Lower lobe of right lung (tissue), 2 donors: ENCODE measurements at regions not wholly inside any gene's neighbourhood (a gene's known extent, or its start where the extent isn't known, plus 50 kb on each side); places are given as distances from the start of the nearest gene placed in this dataset.
A peak's percentile ranks its signal among the peaks of the same experiment; 100 is the strongest.

Experiments used
- ATAC-seq, 2 donors: fragments of 200-7000 bp; cut with Tn5 transposase; one replicate each; pipeline ENCODE4 v1.9.1; 2020 to 2022; ENCODE audit warnings: mild to moderate bottlenecking in 2 of 2, moderate library complexity in 2 of 2
- DNase-seq: peaks from one replicate; pipeline ENCODE4 v3.0.0-alpha.2; 2020
- H3K27ac ChIP-seq: fragments of 200-600 bp; one replicate; pipeline ENCODE4 v1.8.0; 2022
- H3K27me3 ChIP-seq: fragments of 200-600 bp; one replicate; pipeline ENCODE4 v1.8.0; 2022; ENCODE audit warnings: low read depth
- H3K36me3 ChIP-seq: fragments of 200-600 bp; one replicate; pipeline ENCODE4 v1.8.0; 2022; ENCODE audit warnings: mild to moderate bottlenecking
- H3K4me1 ChIP-seq: fragments of 200-600 bp; one replicate; pipeline ENCODE4 v1.8.0; 2022
- H3K4me3 ChIP-seq: fragments of 200-600 bp; one replicate; pipeline ENCODE4 v1.8.0; 2022; ENCODE audit warnings: mild to moderate bottlenecking
- H3K9me3 ChIP-seq: fragments of 200-600 bp; one replicate; pipeline ENCODE4 v1.8.0; 2022
- CTCF ChIP-seq: fragments of 200-600 bp; IDR thresholded peaks from one replicate; pipeline ENCODE4 v1.8.0; 2022; ENCODE audit warnings: antibody characterized with exemption, mild to moderate bottlenecking
- intact Hi-C: fragments of 100-400 bp; cut with DNase I; formaldehyde crosslinking; loops from one replicate; pipeline ENCODE4 v1.11.0; 2022
- donor health status: DM: no; HTN: yes; CAD: no; lungs with severe emphysema.

DNA sequence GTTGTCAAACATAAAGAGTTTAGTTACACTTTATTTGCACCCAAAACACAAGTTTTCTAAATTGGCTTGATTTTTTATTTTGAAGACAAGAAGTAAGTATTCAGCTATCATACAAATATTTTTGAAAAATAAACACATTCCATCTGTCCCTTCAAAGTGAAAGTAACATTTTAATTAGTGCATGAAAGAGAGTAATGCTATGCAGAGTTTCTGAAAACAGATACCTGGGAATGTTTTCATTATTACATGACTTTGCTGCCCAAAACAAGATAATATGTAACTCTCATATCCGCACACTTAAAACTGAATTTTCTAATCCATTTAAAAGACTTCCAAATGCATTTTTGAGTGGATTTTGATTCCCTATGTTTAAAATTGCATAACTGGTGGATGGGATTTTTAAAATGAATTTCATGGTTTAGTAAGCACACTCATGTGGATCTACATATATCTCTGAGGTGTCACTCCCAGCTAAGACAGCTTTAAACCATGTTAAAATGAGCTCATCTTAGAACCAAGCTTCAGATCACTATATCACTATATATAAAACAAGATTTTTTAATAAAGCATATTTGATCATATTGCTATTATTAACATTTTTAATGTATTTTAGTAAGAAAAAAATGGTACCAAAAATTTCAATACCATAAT, 127.5 kb downstream of the ATPSCKMT start:
- Histone ChIP-seq H3K9me3 (no peaks in the 10 kb centered on the region), H3K36me3 (no peaks in the 10 kb centered on the region), H3K27me3 (no peaks in the 10 kb centered on the region), H3K4me3 (no peak overlapping the region), H3K4me1 (no peaks in the 10 kb centered on the region), H3K27ac (no peak overlapping the region)
- intact Hi-C loops: no loop called here
- TF ChIP-seq CTCF: no peak
- DNase-seq: no peak
- no peak for ATAC-seq

DNA sequence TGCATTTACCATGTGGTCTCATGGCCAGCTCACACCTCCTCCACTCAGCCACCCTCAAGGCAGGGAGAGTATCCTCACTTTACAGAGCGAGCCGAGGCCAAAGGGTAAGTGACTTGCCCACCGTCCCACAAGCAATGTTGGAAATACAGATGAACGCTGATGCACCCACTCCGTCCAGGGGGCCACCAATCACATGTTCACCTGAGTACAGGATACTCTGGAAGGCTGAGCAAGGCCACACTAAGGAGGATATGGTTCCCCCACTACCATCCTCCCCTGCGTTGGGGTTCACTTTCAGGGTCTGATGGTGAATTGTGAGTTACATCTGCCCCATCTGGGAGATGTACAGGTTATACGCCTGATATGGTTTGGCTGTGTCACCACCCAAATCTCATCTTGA, 128.8 kb downstream of the ATPSCKMT start:
- no peaks in the 10 kb centered on the region for H3K4me1 ChIP-seq
- H3K27ac ChIP-seq: no peak overlapping the region
- H3K4me3 ChIP-seq: no peak overlapping the region
- DNase-seq (no peak), ATAC-seq (no peak)
- no peak for TF ChIP-seq CTCF
- no peaks in the 10 kb centered on the region for H3K36me3 ChIP-seq
- H3K27me3 ChIP-seq: no peaks in the 10 kb centered on the region
- intact Hi-C loops: no loop called here
- no peaks in the 10 kb centered on the region for H3K9me3 ChIP-seq

DNA sequence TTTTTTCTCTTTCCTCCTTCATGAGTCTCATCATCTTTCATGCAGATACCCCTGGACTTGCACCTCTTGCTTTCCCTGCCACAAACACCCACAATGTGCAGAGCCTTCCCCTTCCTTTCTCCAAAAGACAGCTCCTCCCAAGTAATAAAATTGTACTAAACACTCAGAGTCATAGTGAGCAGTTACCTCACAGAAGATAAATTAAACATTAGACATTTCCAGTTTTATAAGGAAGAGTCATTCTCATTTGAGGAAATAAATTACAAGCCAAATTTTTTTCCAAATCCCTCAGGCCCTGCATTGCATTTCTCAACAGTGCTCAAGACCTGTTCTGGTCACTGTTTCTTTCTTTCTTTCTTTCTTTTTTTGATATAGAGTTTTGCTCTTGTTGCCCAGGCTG, 131.5 kb downstream of the ATPSCKMT start:
- Histone ChIP-seq H3K36me3 (no peaks in the 10 kb centered on the region), H3K4me3 (no peak overlapping the region), H3K9me3 (no peaks in the 10 kb centered on the region), H3K27ac (no peak overlapping the region), H3K4me1 (no peaks in the 10 kb centered on the region), H3K27me3 (no peaks in the 10 kb centered on the region)
- ATAC-seq (no peak), DNase-seq (no peak)
- no peak for TF ChIP-seq CTCF
- intact Hi-C loops: no loop called here

DNA sequence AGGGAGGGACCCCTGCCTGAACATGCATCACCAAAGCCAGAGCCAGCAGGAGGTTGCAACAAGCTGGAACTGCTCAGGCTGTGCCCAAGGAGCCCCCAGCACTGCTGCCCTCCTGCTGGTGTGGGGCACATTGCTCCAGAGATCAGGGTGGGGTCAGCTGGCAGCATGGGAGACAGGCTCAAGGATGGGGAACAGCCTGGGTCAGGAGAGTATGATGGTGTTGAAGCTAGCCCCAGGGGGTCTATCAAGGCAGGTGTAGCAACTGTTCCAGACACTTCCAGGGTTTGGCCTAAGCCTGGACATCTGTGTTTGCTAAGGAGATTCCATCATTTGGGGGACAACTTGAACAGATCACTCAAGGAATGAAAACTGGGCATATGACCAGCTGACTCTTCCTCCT, 133.1 kb downstream of the ATPSCKMT start:
- Histone ChIP-seq H3K27ac (no peak overlapping the region), H3K4me1 (no peaks in the 10 kb centered on the region), H3K9me3 (no peaks in the 10 kb centered on the region), H3K27me3 (no peaks in the 10 kb centered on the region), H3K36me3 (no peaks in the 10 kb centered on the region), H3K4me3 (no peak overlapping the region)
- DNase-seq (no peak), ATAC-seq (no peak)
- no peak for TF ChIP-seq CTCF
- intact Hi-C loops: no loop called here

DNA sequence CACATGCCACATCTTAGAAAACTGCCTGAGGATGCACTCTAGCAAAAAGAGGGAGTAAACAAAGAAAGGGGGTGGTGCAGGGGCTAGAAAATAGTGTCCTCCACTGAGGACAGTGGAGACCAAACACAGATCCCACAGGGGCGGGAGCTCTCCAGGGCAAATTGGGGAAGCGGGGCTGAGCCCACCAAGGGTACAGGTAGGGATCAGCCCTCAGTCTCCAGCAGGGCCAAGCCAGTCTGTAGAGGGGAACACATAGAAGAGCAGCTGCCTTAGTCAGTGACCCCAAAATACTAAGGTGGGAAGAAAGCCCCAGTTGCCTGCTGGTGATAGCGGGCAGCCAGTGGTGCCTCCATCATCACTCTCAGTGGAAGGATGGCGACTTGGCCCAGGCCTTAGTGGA, 134.0 kb downstream of the ATPSCKMT start:
- ATAC-seq (no peak), DNase-seq (no peak)
- Histone ChIP-seq H3K27ac (no peak overlapping the region), H3K36me3 (no peaks in the 10 kb centered on the region), H3K27me3 (no peaks in the 10 kb centered on the region), H3K4me1 (no peaks in the 10 kb centered on the region), H3K4me3 (no peak overlapping the region), H3K9me3 (no peaks in the 10 kb centered on the region)
- no peak for TF ChIP-seq CTCF
- intact Hi-C loops: no loop called here

DNA sequence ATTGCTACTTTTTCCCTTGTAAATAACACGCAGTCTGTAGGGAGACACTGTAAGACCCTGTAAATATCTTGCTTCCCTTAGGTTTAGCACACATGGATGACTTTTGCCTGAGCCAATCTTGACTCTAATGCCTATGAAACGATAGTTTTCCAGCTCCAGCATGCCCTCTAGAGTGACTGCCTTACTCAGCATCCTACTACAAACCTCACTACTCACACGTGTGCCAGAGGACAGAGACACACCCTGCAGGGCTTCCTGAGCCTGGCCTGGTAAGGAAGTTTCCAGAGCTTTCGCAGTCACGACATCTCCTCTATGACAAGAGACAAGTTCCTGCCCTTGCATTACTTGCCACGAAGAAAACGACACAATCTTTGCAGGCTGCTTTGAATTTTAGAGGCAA, 138.1 kb downstream of the ATPSCKMT start:
- H3K27me3 ChIP-seq: no peaks in the 10 kb centered on the region
- peak; percentile 40 to 45 for ATAC-seq
- intact Hi-C loops: no loop called here
- no peak overlapping the region for H3K27ac ChIP-seq
- DNase-seq: no peak
- H3K4me3 ChIP-seq: no peak overlapping the region
- no peaks in the 10 kb centered on the region for H3K36me3 ChIP-seq
- H3K9me3 ChIP-seq: no peaks in the 10 kb centered on the region
- peak; percentile 12 for TF ChIP-seq CTCF
- H3K4me1 ChIP-seq: no peaks in the 10 kb centered on the region
